Progenitor cell of endocrine pancreas (in vitro differentiated cells): ENCODE measurements at regions not wholly inside any gene's neighbourhood (a gene's known extent, or its start where the extent isn't known, plus 50 kb on each side); places are given as distances from the start of the nearest gene placed in this dataset.

Experiments
- DNase-seq: peaks from one replicate; pipeline ENCODE4 v3.0.0; 2021; ENCODE audit warnings: low spot score; ENCODE audit not compliant: unreplicated experiment
- H3K27ac Mint-ChIP-seq: 2 replicates; pipeline ENCODE4 v1.8.0; 2021; ENCODE audit warnings: mild to moderate bottlenecking, moderate library complexity, mixed read lengths
- H3K27me3 Mint-ChIP-seq: 2 replicates; pipeline ENCODE4 v1.8.0; 2021; ENCODE audit warnings: mixed read lengths
- H3K36me3 Mint-ChIP-seq: 2 replicates; pipeline ENCODE4 v1.8.0; 2022; ENCODE audit warnings: mixed read lengths; ENCODE audit not compliant: insufficient read depth
- H3K4me1 Mint-ChIP-seq: 2 replicates; pipeline ENCODE4 v1.8.0; 2021; ENCODE audit warnings: low read depth, mixed read lengths
- H3K4me3 Mint-ChIP-seq: 2 replicates; pipeline ENCODE4 v1.8.0; 2021; ENCODE audit warnings: low read depth, mild to moderate bottlenecking, moderate library complexity, mixed read lengths
- H3K9me3 Mint-ChIP-seq: 2 replicates; pipeline ENCODE4 v1.8.0; 2021; ENCODE audit warnings: low read depth, mixed read lengths
- TF ChIP-seq, protein P1 (sequence below): fragments of 200-600 bp; sonication (generic); IDR thresholded peaks from one replicate; pipeline ENCODE4 v1.5.0; 2021; ENCODE audit warnings: antibody characterized with exemption, mild to moderate bottlenecking; ENCODE audit not compliant: unreplicated experiment

DNA sequence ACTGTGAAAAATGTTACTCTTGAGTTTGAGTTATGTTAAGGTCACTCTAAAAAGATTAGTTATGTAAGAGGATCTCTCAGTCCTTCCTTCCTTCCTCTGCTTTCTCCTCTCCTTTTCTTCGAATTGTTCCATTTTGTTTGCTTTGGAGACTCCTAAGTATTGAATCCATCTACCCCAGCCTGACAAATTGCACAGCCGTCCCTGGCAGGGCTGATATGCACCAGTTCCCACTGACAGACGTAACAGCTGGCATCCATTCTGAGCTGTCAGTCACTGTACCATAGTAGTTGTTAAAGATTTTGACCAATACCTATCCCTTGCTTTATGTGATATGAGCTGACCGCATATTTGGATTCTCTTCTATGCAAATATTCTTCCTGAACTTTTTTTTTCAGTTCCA lies 210.7 kb upstream of the IGFBP7 start:
- DNase-seq, result no peak
- no peaks in the 10 kb centered on the region for H3K27me3 Mint-ChIP-seq
- H3K36me3 Mint-ChIP-seq, result no peaks in the 10 kb centered on the region
- H3K4me3 Mint-ChIP-seq, result no peak overlapping the region
- TF ChIP-seq, protein P1, sequence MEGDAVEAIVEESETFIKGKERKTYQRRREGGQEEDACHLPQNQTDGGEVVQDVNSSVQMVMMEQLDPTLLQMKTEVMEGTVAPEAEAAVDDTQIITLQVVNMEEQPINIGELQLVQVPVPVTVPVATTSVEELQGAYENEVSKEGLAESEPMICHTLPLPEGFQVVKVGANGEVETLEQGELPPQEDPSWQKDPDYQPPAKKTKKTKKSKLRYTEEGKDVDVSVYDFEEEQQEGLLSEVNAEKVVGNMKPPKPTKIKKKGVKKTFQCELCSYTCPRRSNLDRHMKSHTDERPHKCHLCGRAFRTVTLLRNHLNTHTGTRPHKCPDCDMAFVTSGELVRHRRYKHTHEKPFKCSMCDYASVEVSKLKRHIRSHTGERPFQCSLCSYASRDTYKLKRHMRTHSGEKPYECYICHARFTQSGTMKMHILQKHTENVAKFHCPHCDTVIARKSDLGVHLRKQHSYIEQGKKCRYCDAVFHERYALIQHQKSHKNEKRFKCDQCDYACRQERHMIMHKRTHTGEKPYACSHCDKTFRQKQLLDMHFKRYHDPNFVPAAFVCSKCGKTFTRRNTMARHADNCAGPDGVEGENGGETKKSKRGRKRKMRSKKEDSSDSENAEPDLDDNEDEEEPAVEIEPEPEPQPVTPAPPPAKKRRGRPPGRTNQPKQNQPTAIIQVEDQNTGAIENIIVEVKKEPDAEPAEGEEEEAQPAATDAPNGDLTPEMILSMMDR, result no peak
- peaks cover 1% of the 10 kb centered on the region for H3K4me1 Mint-ChIP-seq
- peak overlapping the region; percentile 19 for H3K27ac Mint-ChIP-seq
- no peaks in the 10 kb centered on the region for H3K9me3 Mint-ChIP-seq

DNA sequence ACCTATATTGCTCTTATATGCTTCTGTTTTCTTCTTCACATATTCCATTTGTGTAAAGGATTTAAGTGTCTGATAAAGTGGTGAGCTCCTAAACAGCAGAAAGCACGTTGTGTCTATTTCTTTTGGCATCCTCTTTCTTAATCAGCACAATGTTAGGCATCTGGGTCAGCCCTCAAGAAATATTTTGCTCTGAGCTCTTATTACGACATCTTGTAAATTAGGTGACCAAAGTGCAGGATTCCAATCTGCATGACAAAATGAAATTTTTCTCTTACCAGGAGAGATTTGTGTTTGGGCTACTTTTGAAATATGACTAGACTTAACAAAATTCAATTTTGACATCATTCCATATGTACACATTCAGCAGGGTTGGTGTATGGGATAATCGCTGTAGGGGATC lies 210.0 kb upstream of the IGFBP7 start:
- DNase-seq, result no peak
- Mint-ChIP-seq H3K4me3 (no peak overlapping the region), H3K27me3 (no peaks in the 10 kb centered on the region), H3K4me1 (peaks cover 1% of the 10 kb centered on the region), H3K9me3 (no peaks in the 10 kb centered on the region), H3K36me3 (no peaks in the 10 kb centered on the region), H3K27ac (no peak overlapping the region)
- TF ChIP-seq, protein P1, result no peak

DNA sequence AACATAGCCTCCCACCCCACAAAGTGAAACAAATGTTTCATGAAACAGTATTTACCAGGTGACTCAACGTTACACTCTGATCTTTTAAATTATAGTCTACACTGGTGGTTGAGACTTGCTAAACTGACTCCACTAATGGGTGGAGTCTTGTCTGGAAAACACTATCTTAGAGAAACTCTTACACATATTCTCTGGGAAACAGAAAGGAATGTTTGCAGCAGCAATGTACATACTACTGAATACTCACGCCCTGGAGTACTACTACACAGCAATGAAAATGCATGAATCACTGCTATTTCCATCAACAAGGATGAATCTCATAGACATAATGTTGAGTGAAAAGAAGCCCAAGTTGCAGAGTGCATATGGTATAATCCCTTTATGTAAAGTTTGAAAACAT lies 208.5 kb upstream of the IGFBP7 start:
- Mint-ChIP-seq H3K36me3 (no peaks in the 10 kb centered on the region), H3K4me3 (no peak overlapping the region), H3K9me3 (no peaks in the 10 kb centered on the region), H3K27me3 (no peaks in the 10 kb centered on the region), H3K27ac (no peak overlapping the region), H3K4me1 (peaks cover 1% of the 10 kb centered on the region)
- no peak for DNase-seq
- TF ChIP-seq, protein P1, result no peak

DNA sequence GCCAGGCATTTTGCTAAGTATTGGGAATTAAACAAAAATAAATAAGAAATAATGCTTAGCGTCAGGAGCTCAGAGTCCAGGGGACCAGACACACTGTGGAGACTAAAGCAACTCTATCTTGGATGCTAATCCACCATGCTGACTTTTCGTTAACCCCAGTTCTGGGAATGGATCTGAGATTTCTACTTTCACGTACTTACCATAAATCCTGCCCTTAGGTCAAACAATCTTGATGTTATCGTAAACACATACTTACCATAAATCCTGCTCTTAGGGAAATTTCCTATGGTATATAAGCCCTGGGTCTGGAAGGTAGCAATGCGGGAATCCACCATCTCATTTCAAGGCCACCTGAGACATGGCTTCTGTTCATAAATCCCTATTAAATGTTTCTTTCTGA lies 204.5 kb upstream of the IGFBP7 start:
- Mint-ChIP-seq H3K36me3 (no peaks in the 10 kb centered on the region), H3K27ac (no peak overlapping the region), H3K4me1 (no peaks in the 10 kb centered on the region), H3K9me3 (no peaks in the 10 kb centered on the region), H3K4me3 (no peak overlapping the region), H3K27me3 (no peaks in the 10 kb centered on the region)
- TF ChIP-seq, protein P1, result no peak
- DNase-seq, result no peak

DNA sequence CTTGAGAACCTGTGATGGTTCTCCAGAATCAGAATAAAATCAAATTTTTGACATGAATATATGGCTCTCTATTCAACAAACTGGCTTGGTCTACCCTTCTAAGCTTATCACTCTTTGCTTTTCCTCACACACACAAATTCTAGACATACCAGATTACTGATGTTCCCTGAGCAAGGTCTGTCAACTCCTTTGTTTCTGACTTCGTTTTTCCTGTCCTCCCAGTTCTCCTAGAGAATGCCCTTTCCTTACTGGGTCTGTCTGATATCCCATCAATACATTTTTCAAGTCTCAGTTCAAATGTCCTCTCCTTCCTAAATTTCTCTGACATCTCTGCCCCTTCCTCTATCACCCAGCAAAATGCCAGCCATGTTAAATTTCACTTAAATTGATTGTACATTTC lies 202.1 kb upstream of the IGFBP7 start:
- Mint-ChIP-seq H3K27ac (no peak overlapping the region), H3K36me3 (no peaks in the 10 kb centered on the region), H3K4me1 (no peaks in the 10 kb centered on the region), H3K9me3 (no peaks in the 10 kb centered on the region), H3K27me3 (no peaks in the 10 kb centered on the region), H3K4me3 (no peak overlapping the region)
- TF ChIP-seq, protein P1, result no peak
- no peak for DNase-seq
